ENCODE measurements at regions not wholly inside any gene's neighbourhood (a gene's known extent, or its start where the extent isn't known, plus 50 kb on each side); places are given as distances from the start of the nearest gene placed in this dataset.

DNA sequence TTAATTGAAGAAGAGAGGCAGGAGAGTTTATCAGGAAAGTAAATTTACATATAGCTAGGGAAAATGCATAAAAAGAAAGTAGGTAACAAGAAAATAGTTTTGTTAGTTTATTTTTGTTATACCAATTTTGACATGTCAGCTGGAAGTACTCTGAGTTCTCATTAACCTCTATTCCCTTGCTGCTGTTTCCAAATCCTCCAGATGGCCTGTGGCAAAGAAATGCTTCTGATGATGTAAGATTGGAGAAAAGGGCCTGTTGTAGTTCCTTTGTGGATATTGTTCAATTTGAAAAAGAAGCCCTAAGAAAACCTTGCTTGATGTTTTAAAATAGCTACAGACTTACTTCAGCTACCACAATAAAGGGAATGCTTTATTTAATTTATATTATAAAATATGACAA lies 192.9 kb upstream of the SLITRK3 start:
- Mint-ChIP-seq H3K9me3 (peaks cover 10% of the 10 kb centered on the region), H3K27ac (no peak overlapping the region), H3K4me1 (ENCODE audit: low read depth) (no peaks in the 10 kb centered on the region), H3K4me3 (no peak overlapping the region), H3K27me3 (no peaks in the 10 kb centered on the region), H3K36me3 (ENCODE audit: low read depth) (no peaks in the 10 kb centered on the region)
- TF ChIP-seq, protein P1, sequence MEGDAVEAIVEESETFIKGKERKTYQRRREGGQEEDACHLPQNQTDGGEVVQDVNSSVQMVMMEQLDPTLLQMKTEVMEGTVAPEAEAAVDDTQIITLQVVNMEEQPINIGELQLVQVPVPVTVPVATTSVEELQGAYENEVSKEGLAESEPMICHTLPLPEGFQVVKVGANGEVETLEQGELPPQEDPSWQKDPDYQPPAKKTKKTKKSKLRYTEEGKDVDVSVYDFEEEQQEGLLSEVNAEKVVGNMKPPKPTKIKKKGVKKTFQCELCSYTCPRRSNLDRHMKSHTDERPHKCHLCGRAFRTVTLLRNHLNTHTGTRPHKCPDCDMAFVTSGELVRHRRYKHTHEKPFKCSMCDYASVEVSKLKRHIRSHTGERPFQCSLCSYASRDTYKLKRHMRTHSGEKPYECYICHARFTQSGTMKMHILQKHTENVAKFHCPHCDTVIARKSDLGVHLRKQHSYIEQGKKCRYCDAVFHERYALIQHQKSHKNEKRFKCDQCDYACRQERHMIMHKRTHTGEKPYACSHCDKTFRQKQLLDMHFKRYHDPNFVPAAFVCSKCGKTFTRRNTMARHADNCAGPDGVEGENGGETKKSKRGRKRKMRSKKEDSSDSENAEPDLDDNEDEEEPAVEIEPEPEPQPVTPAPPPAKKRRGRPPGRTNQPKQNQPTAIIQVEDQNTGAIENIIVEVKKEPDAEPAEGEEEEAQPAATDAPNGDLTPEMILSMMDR (IDR thresholded peaks at IDR 0.05), result no peak
- no peak for DNase-seq
- intact Hi-C loops (cut with micrococcal nuclease), result no loop called here
- ATAC-seq, result no peak
- POLR2A ChIA-PET, result no interaction called here
- CTCF ChIA-PET, result no interaction called here

DNA sequence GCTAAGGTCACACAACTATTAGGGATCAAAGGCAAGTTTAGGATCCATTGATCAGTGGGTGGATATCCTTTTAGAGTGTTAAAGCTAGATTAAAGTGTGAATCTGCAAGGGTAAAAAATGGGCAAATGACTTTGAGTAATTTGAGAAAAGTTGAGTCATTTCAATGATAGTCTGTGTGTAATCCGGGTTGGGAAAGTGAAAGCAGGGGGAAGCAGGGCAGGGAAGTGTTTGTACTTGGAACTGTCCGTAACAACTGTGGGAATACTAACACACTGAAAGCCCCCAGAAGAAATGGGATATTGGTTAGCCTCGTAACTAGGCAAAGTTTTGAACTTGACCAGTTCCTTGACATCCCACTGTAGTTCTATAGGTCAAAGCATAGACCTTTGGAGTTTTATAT lies 187.2 kb upstream of the SLITRK3 start:
- POLR2A ChIA-PET, result no interaction called here
- TF ChIP-seq, protein P1 (IDR thresholded peaks at IDR 0.05), result no peak
- Mint-ChIP-seq H3K27ac (no peak overlapping the region), H3K4me1 (ENCODE audit: low read depth) (no peaks in the 10 kb centered on the region), H3K4me3 (no peak overlapping the region), H3K27me3 (no peaks in the 10 kb centered on the region), H3K9me3 (peaks cover 7% of the 10 kb centered on the region), H3K36me3 (ENCODE audit: low read depth) (no peaks in the 10 kb centered on the region)
- intact Hi-C loops (cut with micrococcal nuclease), result no loop called here
- DNase-seq (no peak), ATAC-seq (no peak)
- CTCF ChIA-PET, result no interaction called here

DNA sequence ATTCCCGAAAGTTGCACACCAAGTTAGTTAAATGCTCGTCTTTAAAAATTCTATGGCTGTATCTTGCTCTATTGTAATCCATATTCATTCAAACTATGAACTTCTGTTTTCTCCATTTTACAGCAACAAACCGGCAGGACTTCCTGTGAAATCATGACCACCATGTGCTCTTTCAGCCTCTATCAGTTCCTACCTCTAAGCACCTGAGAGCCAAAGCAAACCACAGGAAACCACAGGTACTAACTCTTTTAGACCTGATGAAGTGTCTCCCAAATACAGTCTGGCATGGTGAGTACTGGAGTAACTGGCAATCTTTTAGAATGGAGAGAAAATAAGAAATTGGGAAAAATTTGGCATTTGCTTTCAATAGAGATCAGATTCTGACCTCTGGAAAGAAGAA lies 186.5 kb upstream of the SLITRK3 start:
- H3K36me3 Mint-ChIP-seq (ENCODE audit: low read depth), result no peaks in the 10 kb centered on the region
- H3K4me1 Mint-ChIP-seq (ENCODE audit: low read depth), result no peaks in the 10 kb centered on the region
- no peak for ATAC-seq
- CTCF ChIA-PET, result no interaction called here
- POLR2A ChIA-PET, result no interaction called here
- H3K4me3 Mint-ChIP-seq, result no peak overlapping the region
- intact Hi-C loops (cut with micrococcal nuclease), result no loop called here
- H3K9me3 Mint-ChIP-seq, result peaks cover 3% of the 10 kb centered on the region
- no peak overlapping the region for H3K27ac Mint-ChIP-seq
- TF ChIP-seq, protein P1 (IDR thresholded peaks at IDR 0.05), result no peak
- no peaks in the 10 kb centered on the region for H3K27me3 Mint-ChIP-seq
- no peak for DNase-seq

DNA sequence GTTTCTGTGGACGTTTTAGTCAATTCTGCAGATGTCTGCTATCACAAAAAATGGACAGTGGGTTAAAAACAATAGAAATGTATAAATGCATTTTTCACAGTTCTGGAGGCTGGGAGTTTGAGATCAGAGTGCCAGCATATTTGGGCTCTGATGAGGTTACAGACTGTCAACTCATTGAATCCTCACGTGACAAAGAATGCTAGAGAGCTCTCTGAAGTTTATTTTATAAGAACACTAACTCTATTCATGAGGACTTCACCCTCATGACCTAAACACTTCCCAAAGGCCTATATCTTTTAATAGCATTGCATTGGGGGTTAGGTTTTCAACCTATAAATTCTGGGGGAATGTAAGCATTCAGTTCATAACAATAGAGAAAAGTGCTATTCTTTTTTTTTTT lies 182.6 kb upstream of the SLITRK3 start:
- CTCF ChIA-PET, result no interaction called here
- Mint-ChIP-seq H3K27me3 (no peaks in the 10 kb centered on the region), H3K36me3 (ENCODE audit: low read depth) (no peaks in the 10 kb centered on the region), H3K4me1 (ENCODE audit: low read depth) (no peaks in the 10 kb centered on the region), H3K4me3 (no peak overlapping the region), H3K9me3 (peaks cover 3% of the 10 kb centered on the region), H3K27ac (no peak overlapping the region)
- DNase-seq, result no peak
- ATAC-seq, result no peak
- intact Hi-C loops (cut with micrococcal nuclease), result no loop called here
- TF ChIP-seq, protein P1 (IDR thresholded peaks at IDR 0.05), result no peak
- POLR2A ChIA-PET, result no interaction called here

DNA sequence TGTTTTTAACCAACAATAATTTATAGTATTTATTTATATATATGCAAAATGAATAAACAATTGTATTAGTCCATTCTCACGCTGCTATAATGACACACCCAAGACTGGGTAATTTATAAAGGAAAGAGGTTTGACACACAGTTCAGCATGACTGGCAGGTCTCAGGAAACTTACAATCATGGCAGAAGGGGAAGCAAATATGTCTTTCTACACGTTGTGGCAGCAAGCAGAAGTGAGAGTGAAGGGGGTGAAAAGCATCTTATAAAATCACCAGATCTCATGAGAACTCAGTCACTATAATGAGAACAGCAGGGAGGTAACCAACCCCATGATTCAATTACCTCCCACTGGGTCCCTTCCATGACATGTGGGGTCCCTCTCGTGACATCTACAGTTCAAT lies 162.8 kb upstream of the SLITRK3 start:
- intact Hi-C loops (cut with micrococcal nuclease), result no loop called here
- H3K4me3 Mint-ChIP-seq, result no peak overlapping the region
- CTCF ChIA-PET, result no interaction called here
- no peak for ATAC-seq
- TF ChIP-seq, protein P1 (IDR thresholded peaks at IDR 0.05), result no peak
- no peaks in the 10 kb centered on the region for H3K27me3 Mint-ChIP-seq
- H3K36me3 Mint-ChIP-seq (ENCODE audit: low read depth), result no peaks in the 10 kb centered on the region
- POLR2A ChIA-PET, result no interaction called here
- H3K9me3 Mint-ChIP-seq, result peaks cover 6% of the 10 kb centered on the region
- H3K4me1 Mint-ChIP-seq (ENCODE audit: low read depth), result no peaks in the 10 kb centered on the region
- no peak overlapping the region for H3K27ac Mint-ChIP-seq
- no peak for DNase-seq
